ENCODE measurements at regions not wholly inside any gene's neighbourhood (a gene's known extent, or its start where the extent isn't known, plus 50 kb on each side); places are given as distances from the start of the nearest gene placed in this dataset.

GRCh38 chr7:18225067-18225466 lies 197.4 kb upstream of the PRPS1L1 start:
- H3K9me2 ChIP-seq (ENCODE audit: insufficient read depth) = no peaks in the 10 kb centered on the region
- no peaks in the 10 kb centered on the region for H3K4me1 Mint-ChIP-seq
- H3K79me2 ChIP-seq (replicated peaks; ENCODE audit: insufficient read depth) = no peaks in the 10 kb centered on the region
- H4K20me1 ChIP-seq (replicated peaks; ENCODE audit: insufficient read depth) = no peaks in the 10 kb centered on the region
- H3K36me3 Mint-ChIP-seq (ENCODE audit: low read depth) = no peaks in the 10 kb centered on the region
- H3F3A ChIP-seq (replicated peaks; ENCODE audit: low read depth) = no peaks in the 10 kb centered on the region
- H3K4me1 ChIP-seq (ENCODE audit: insufficient read depth) = no peaks in the 10 kb centered on the region
- ATAC-seq = no peak
- H3K9me3 Mint-ChIP-seq = no peaks in the 10 kb centered on the region
- H3K4me2 ChIP-seq = no peak overlapping the region
- H3K27ac Mint-ChIP-seq = no peak overlapping the region
- H3K4me3 Mint-ChIP-seq = no peak overlapping the region
- H3K27ac ChIP-seq (ENCODE audit: low read depth) = no peak overlapping the region
- H3K27me3 ChIP-seq (ENCODE audit: insufficient read depth) = no peaks in the 10 kb centered on the region
- H3K4me3 ChIP-seq = no peak overlapping the region
- no peak overlapping the region for H2AFZ ChIP-seq
- DNase-seq (ENCODE audit: low spot score) = no peak
- no peaks in the 10 kb centered on the region for H3K36me3 ChIP-seq (ENCODE audit: insufficient read depth)
- no peaks in the 10 kb centered on the region for H3K27me3 Mint-ChIP-seq (ENCODE audit: insufficient read depth, low read depth, poor library complexity)
- TF ChIP-seq ZNF331 (CRISPR knock-in tag; IDR thresholded peaks at IDR 0.05; ENCODE audit: low read depth) (no peak), EZH2phosphoT487 (IDR thresholded peaks at IDR 0.05; ENCODE audit: unreplicated experiment) (no peak), ZNF114 (CRISPR knock-in tag; IDR thresholded peaks at IDR 0.05) (no peak), CREB1 (CRISPR knock-in tag; IDR thresholded peaks at IDR 0.05; ENCODE audit: low read depth) (no peak), EZH2 (IDR thresholded peaks at IDR 0.05; ENCODE audit: low read depth, unreplicated experiment) (no peak), NANOG (IDR thresholded peaks at IDR 0.05; ENCODE audit: borderline replicate concordance) (no peak), ETS1 (IDR thresholded peaks at IDR 0.05) (no peak), STAT1 (IDR thresholded peaks at IDR 0.05; ENCODE audit: unreplicated experiment) (no peak), JUNB (IDR thresholded peaks at IDR 0.05; ENCODE audit: unreplicated experiment) (no peak), REST (IDR thresholded peaks at IDR 0.05; ENCODE audit: unreplicated experiment) (no peak), POLR2AphosphoS5 (IDR thresholded peaks at IDR 0.05; ENCODE audit: low read depth) (no peak)
- TF ChIP-seq, protein P1, sequence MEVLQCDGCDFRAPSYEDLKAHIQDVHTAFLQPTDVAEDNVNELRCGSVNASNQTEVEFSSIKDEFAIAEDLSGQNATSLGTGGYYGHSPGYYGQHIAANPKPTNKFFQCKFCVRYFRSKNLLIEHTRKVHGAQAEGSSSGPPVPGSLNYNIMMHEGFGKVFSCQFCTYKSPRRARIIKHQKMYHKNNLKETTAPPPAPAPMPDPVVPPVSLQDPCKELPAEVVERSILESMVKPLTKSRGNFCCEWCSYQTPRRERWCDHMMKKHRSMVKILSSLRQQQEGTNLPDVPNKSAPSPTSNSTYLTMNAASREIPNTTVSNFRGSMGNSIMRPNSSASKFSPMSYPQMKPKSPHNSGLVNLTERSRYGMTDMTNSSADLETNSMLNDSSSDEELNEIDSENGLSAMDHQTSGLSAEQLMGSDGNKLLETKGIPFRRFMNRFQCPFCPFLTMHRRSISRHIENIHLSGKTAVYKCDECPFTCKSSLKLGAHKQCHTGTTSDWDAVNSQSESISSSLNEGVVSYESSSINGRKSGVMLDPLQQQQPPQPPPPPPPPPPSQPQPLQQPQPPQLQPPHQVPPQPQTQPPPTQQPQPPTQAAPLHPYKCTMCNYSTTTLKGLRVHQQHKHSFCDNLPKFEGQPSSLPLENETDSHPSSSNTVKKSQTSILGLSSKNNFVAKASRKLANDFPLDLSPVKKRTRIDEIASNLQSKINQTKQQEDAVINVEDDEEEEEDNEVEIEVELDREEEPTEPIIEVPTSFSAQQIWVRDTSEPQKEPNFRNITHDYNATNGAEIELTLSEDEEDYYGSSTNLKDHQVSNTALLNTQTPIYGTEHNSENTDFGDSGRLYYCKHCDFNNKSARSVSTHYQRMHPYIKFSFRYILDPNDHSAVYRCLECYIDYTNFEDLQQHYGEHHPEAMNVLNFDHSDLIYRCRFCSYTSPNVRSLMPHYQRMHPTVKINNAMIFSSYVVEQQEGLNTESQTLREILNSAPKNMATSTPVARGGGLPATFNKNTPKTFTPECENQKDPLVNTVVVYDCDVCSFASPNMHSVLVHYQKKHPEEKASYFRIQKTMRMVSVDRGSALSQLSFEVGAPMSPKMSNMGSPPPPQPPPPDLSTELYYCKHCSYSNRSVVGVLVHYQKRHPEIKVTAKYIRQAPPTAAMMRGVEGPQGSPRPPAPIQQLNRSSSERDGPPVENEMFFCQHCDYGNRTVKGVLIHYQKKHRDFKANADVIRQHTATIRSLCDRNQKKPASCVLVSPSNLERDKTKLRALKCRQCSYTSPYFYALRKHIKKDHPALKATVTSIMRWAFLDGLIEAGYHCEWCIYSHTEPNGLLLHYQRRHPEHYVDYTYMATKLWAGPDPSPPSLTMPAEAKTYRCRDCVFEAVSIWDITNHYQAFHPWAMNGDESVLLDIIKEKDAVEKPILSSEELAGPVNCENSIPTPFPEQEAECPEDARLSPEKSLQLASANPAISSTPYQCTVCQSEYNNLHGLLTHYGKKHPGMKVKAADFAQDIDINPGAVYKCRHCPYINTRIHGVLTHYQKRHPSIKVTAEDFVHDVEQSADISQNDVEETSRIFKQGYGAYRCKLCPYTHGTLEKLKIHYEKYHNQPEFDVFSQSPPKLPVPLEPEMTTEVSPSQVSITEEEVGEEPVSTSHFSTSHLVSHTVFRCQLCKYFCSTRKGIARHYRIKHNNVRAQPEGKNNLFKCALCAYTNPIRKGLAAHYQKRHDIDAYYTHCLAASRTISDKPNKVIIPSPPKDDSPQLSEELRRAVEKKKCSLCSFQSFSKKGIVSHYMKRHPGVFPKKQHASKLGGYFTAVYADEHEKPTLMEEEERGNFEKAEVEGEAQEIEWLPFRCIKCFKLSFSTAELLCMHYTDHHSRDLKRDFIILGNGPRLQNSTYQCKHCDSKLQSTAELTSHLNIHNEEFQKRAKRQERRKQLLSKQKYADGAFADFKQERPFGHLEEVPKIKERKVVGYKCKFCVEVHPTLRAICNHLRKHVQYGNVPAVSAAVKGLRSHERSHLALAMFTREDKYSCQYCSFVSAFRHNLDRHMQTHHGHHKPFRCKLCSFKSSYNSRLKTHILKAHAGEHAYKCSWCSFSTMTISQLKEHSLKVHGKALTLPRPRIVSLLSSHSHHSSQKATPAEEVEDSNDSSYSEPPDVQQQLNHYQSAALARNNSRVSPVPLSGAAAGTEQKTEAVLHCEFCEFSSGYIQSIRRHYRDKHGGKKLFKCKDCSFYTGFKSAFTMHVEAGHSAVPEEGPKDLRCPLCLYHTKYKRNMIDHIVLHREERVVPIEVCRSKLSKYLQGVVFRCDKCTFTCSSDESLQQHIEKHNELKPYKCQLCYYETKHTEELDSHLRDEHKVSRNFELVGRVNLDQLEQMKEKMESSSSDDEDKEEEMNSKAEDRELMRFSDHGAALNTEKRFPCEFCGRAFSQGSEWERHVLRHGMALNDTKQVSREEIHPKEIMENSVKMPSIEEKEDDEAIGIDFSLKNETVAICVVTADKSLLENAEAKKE (CRISPR knock-in tag; IDR thresholded peaks at IDR 0.05) = no peak
- TF ChIP-seq, protein P2, sequence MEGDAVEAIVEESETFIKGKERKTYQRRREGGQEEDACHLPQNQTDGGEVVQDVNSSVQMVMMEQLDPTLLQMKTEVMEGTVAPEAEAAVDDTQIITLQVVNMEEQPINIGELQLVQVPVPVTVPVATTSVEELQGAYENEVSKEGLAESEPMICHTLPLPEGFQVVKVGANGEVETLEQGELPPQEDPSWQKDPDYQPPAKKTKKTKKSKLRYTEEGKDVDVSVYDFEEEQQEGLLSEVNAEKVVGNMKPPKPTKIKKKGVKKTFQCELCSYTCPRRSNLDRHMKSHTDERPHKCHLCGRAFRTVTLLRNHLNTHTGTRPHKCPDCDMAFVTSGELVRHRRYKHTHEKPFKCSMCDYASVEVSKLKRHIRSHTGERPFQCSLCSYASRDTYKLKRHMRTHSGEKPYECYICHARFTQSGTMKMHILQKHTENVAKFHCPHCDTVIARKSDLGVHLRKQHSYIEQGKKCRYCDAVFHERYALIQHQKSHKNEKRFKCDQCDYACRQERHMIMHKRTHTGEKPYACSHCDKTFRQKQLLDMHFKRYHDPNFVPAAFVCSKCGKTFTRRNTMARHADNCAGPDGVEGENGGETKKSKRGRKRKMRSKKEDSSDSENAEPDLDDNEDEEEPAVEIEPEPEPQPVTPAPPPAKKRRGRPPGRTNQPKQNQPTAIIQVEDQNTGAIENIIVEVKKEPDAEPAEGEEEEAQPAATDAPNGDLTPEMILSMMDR (conservative IDR thresholded peaks at IDR 0.05; ENCODE audit: low read depth in 2 of 2) = no peak

Measured in GM23338 (cell line).